ENCODE measurements at regions not wholly inside any gene's neighbourhood (a gene's known extent, or its start where the extent isn't known, plus 50 kb on each side); places are given as distances from the start of the nearest gene placed in this dataset.

DNA sequence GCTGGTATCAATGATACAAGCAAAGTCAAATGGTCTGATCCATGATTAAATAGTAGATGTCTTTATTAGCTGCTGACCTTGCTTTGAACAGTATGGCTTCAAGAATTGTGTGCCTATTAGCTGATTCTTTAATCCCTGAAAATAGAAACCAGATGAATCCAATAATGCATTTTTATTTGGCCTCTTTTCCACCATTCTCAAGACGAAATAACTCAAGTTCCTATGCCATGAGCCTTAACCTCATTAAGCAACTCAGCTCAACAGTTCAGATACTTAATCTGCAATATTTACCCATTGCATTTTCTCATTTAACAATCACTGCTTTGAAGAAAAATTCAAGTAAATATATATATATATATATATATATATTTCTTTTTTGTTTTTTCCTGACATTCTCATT is 588.6 kb upstream of the MEF2C start:
- H3K36me3 ChIP-seq (ENCODE audit: control insufficient read depth, insufficient read depth, low read length): no peaks in the 10 kb centered on the region
- no peaks in the 10 kb centered on the region for H3K9me3 ChIP-seq (ENCODE audit: control insufficient read depth, insufficient read depth, low read length)
- H4K5ac ChIP-seq (ENCODE audit: low read depth, low read length): no peak overlapping the region
- no peak overlapping the region for H4K91ac ChIP-seq (ENCODE audit: insufficient read depth, low read depth, low read length)
- TF ChIP-seq MXI1 (IDR thresholded peaks at IDR 0.05; ENCODE audit: borderline replicate concordance, low read depth, low read length) (no peak), CHD1 (IDR thresholded peaks at IDR 0.05; ENCODE audit: low read depth, low read length) (no peak), NFE2L2 (IDR thresholded peaks at IDR 0.05; ENCODE audit: low read depth, low read length) (no peak), SMC3 (IDR thresholded peaks at IDR 0.05; ENCODE audit: low read depth, low read length) (no peak), USF2 (IDR thresholded peaks at IDR 0.05; ENCODE audit: low read depth, low read length) (no peak), FOS (IDR thresholded peaks at IDR 0.05; ENCODE audit: low read depth, low read length) (no peak), RFX5 (IDR thresholded peaks at IDR 0.05; ENCODE audit: low read depth, low read length) (no peak)
- no peaks in the 10 kb centered on the region for H3K4me1 ChIP-seq (ENCODE audit: control insufficient read depth, insufficient read depth, low read length)
- no peak overlapping the region for H3K4ac ChIP-seq (ENCODE audit: low read depth, low read length)
- ChIA-PET CTCF (no interaction called here), POLR2A (ENCODE audit: unreplicated experiment) (no interaction called here)
- no peak overlapping the region for H2BK5ac ChIP-seq (ENCODE audit: low read depth, low read length, poor library complexity, severe bottlenecking)
- no peak overlapping the region for H2AK9ac ChIP-seq (replicated peaks; ENCODE audit: low read depth, low read length, poor library complexity)
- no peaks in the 10 kb centered on the region for H3K9me1 ChIP-seq (ENCODE audit: insufficient read depth, low read length)
- H3K27ac ChIP-seq (ENCODE audit: insufficient read depth, low read length): no peak overlapping the region
- H3K23ac ChIP-seq (ENCODE audit: low read depth, low read length): no peak overlapping the region
- dilution Hi-C loops (cut with HindIII; ENCODE audit: low sequenced_read_pairs, unreplicated experiment) (no loop called here), in situ Hi-C loops (cut with MboI; ENCODE audit: low sequenced_read_pairs) (no loop called here), intact Hi-C loops (cut with micrococcal nuclease) (no loop called here)
- no peak overlapping the region for H2AFZ ChIP-seq (replicated peaks; ENCODE audit: low read length, poor library complexity)
- no peak overlapping the region for H3K9ac ChIP-seq (ENCODE audit: low read depth, low read length)
- WGBS, 2 experiments (ENCODE audit: extremely low coverage in 2 of 2, insufficient read length in 1 of 2): no CpG with 5 or more reads among the region's 1 CpG
- no peak overlapping the region for H2AK5ac ChIP-seq (ENCODE audit: low read depth, low read length)
- no peak for ATAC-seq (ENCODE audit: low read depth)
- no peak overlapping the region for H2BK15ac ChIP-seq (ENCODE audit: low read depth, low read length)
- no peak overlapping the region for H3K4me3 ChIP-seq (ENCODE audit: insufficient read depth, low read depth, low read length)
- H4K20me1 ChIP-seq (ENCODE audit: insufficient read depth, low read length): no peaks in the 10 kb centered on the region
- no peak overlapping the region for H2BK120ac ChIP-seq (ENCODE audit: low read depth, low read length)
- no peak overlapping the region for H3K14ac ChIP-seq (replicated peaks; ENCODE audit: low read depth, low read length)
- no peaks in the 10 kb centered on the region for H3K27me3 ChIP-seq (ENCODE audit: control insufficient read depth, insufficient read depth, low read length)
- no peak overlapping the region for H3K4me2 ChIP-seq (ENCODE audit: low read depth, low read length)
- H2BK20ac ChIP-seq (ENCODE audit: low read depth, low read length): no peak overlapping the region
- H3K56ac ChIP-seq (ENCODE audit: extremely low read depth, insufficient read depth, low read length): no peak overlapping the region
- H3K79me1 ChIP-seq (ENCODE audit: low read depth in 1 of 2, low read length in 2 of 2): no peaks in the 10 kb centered on the region
- no peak overlapping the region for H3K18ac ChIP-seq (ENCODE audit: low read depth, low read length)
- BruUV-seq (replicated peaks): no TSS peak
- DNase-seq: no peak
- H4K8ac ChIP-seq (ENCODE audit: low read depth in 2 of 2, low read length in 2 of 2): no peak overlapping the region
